ENCODE measurements at regions not wholly inside any gene's neighbourhood (a gene's known extent, or its start where the extent isn't known, plus 50 kb on each side); places are given as distances from the start of the nearest gene placed in this dataset.

DNA sequence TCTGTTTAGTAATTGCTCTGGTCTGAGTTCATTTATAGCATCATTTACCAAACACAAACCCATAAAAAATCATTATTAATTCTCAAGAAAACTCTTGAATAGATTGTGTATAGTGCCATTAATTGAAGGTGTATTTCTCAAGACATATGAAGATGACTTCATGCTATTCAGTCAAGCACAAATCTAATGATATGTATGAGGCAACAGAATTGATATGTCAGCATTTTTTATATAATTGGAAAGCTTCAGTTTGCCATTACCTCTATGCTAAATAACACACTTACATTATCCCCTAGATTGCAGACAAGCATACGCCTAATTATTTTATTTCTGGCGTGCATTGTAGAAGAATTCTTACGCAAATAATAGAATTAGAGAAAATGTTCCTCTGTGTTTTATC lies 461.8 kb downstream of the PDHA2 start:
- POLR2A ChIA-PET (ENCODE audit: low non-redundant PET) = no interaction called here

DNA sequence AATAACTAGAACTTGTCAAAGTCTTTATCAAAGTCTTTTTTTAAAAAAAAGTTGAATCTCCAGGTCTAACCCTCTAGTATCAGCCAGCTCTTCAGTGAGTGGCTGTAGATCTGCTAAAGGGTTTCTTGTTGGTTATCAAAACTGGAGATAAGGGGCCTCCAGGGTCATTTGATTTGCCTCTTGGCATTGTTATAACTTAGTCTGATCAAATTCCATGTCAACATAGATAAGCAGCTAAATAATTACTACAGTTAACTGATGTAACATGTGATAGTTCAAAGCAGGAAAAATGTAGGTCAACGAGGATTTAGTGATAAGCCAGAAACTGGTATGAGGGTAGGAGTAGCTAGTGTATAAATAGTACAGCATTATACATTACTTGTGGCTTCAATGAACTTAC lies 465.1 kb downstream of the PDHA2 start:
- TF ChIP-seq, protein P1, sequence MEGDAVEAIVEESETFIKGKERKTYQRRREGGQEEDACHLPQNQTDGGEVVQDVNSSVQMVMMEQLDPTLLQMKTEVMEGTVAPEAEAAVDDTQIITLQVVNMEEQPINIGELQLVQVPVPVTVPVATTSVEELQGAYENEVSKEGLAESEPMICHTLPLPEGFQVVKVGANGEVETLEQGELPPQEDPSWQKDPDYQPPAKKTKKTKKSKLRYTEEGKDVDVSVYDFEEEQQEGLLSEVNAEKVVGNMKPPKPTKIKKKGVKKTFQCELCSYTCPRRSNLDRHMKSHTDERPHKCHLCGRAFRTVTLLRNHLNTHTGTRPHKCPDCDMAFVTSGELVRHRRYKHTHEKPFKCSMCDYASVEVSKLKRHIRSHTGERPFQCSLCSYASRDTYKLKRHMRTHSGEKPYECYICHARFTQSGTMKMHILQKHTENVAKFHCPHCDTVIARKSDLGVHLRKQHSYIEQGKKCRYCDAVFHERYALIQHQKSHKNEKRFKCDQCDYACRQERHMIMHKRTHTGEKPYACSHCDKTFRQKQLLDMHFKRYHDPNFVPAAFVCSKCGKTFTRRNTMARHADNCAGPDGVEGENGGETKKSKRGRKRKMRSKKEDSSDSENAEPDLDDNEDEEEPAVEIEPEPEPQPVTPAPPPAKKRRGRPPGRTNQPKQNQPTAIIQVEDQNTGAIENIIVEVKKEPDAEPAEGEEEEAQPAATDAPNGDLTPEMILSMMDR (conservative IDR thresholded peaks at IDR 0.05; ENCODE audit: low read depth) = no peak
- H3K27ac ChIP-seq = no peak overlapping the region
- POLR2A ChIA-PET (ENCODE audit: low non-redundant PET) = no interaction called here
- no peak for DNase-seq (ENCODE audit: low spot score)
- CTCF ChIA-PET = interaction anchor here (0.5 kb wide), 1 partner anchor 296 kb away, joined by 3 read pairs; no protein-coding TSS in a partner anchor

More for the DNA sequence above, 461.8 kb downstream of the PDHA2 start:
- CTCF ChIA-PET = no interaction called here
- TF ChIP-seq, protein P1 (conservative IDR thresholded peaks at IDR 0.05; ENCODE audit: low read depth) = no peak
- DNase-seq (ENCODE audit: low spot score) = no peak
- no peak overlapping the region for H3K27ac ChIP-seq

- TF ChIP-seq, protein P1 (conservative IDR thresholded peaks at IDR 0.05; ENCODE audit: low read depth) = no peak
- no peak for DNase-seq (ENCODE audit: low spot score)
- POLR2A ChIA-PET (ENCODE audit: low non-redundant PET) = no interaction called here
- CTCF ChIA-PET = no interaction called here
- H3K27ac ChIP-seq = no peak overlapping the region
Measured at GRCh38 chr4:96312046-96312685, 472.3 kb downstream of the PDHA2 start.

DNA sequence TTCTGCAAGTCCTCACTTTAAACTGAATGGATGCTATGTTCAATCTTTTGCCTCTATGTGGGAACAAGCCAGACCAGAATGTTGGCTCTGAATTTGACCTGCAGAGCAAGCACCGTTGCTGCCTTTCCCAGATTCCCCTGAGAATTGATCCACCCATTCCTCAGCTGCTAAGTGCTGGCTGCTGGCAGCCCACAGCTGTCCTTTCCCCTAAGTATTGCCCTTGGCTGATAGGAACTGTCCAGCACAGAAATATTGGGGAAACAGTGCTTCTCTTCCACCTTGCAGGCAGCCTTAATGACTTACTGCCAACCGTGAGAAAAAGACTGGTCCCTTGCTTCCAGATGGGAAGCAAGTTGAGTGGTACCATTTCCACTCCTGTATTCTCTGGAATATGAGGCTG lies 475.9 kb downstream of the PDHA2 start:
- POLR2A ChIA-PET (ENCODE audit: low non-redundant PET) = no interaction called here

DNA sequence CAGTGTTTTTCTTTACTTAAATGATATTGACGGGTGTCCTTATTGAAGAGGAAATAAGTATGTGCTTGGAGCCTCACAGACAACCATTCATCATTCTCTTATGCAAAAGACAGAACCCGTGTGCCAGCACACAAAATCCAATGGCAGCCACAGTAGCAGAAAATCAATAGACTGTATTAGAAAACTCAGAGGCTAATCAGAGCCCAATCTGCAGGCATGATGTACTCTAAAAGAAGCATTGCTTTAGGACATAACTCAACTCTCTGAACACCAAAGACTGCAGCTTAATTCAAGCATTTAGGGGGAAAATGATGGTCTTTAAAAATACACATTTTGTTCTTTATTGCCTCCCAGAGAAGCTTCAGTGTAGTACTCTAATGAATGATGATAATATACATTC lies 476.9 kb downstream of the PDHA2 start:
- POLR2A ChIA-PET (ENCODE audit: low non-redundant PET) = no interaction called here

More for the DNA sequence above, 475.9 kb downstream of the PDHA2 start:
- no peak for DNase-seq (ENCODE audit: low spot score)
- CTCF ChIA-PET = no interaction called here
- TF ChIP-seq, protein P1 (conservative IDR thresholded peaks at IDR 0.05; ENCODE audit: low read depth) = no peak
- no peak overlapping the region for H3K27ac ChIP-seq

DNA sequence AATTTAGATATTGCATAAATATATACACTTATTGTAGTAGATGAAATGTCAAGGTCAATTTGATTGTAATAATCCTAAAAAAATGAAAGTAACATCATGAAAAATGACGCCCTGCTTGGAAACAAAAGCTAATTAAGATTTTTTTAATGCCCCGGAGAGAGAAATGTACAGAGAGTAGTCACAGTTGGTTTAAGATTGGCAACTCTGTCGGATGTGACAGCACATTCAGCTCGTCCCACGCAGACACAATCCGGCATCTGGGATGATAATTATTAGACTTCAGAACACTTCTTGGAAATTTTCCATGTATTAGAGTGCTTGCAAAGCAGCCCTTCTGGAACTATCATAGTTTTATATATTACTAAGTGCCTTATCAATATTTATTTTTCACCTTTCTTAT lies 478.0 kb downstream of the PDHA2 start:
- ChIA-PET CTCF (no interaction called here), POLR2A (ENCODE audit: low non-redundant PET) (no interaction called here)
- TF ChIP-seq, protein P1 (conservative IDR thresholded peaks at IDR 0.05; ENCODE audit: low read depth) = no peak
- no peak overlapping the region for H3K27ac ChIP-seq
- DNase-seq (ENCODE audit: low spot score) = no peak

More for the DNA sequence above, 476.9 kb downstream of the PDHA2 start:
- no peak overlapping the region for H3K27ac ChIP-seq
- CTCF ChIA-PET = interaction anchor here (0.6 kb wide), 1 partner anchor 1670 kb away, joined by 5 read pairs; no protein-coding TSS in a partner anchor
- no peak for DNase-seq (ENCODE audit: low spot score)
- TF ChIP-seq, protein P1 (conservative IDR thresholded peaks at IDR 0.05; ENCODE audit: low read depth) = no peak
